IMR-90 (cell line): ENCODE measurements at regions not wholly inside any gene's neighbourhood (a gene's known extent, or its start where the extent isn't known, plus 50 kb on each side); places are given as distances from the start of the nearest gene placed in this dataset.

Experiments
- CEBPB ChIP-seq: IDR thresholded peaks from 2 replicates; pipeline ENCODE4 v1.6.1; 2012; ENCODE audit warnings: low read depth, low read length, improper control_type of control experiment
- CHD1 ChIP-seq: IDR thresholded peaks from 2 replicates; pipeline ENCODE4 v1.6.1; 2012; ENCODE audit warnings: low read depth, low read length, improper control_type of control experiment
- CTCF ChIP-seq: conservative IDR thresholded peaks from 2 replicates; pipeline ENCODE4 v1.5.1; 2012; ENCODE audit warnings: mild to moderate bottlenecking, low read depth, low read length, improper control_type of control experiment
- FOS ChIP-seq: fragments of 150-350 bp; IDR thresholded peaks from 2 replicates; pipeline ENCODE4 v1.6.1; 2016; ENCODE audit warnings: low read depth, low read length
- MAZ ChIP-seq: IDR thresholded peaks from 2 replicates; pipeline ENCODE4 v1.6.1; 2012; ENCODE audit warnings: low read depth, mild to moderate bottlenecking, low read length, improper control_type of control experiment, moderate library complexity, borderline replicate concordance
- NFE2L2 ChIP-seq: fragments of 150-350 bp; IDR thresholded peaks from 2 replicates; pipeline ENCODE4 v1.6.1; 2016; ENCODE audit warnings: low read depth, mild to moderate bottlenecking, low read length
- POLR2A ChIP-seq: IDR thresholded peaks from 2 replicates; pipeline ENCODE4 v1.6.1; 2012; ENCODE audit warnings: mild to moderate bottlenecking, low read depth, low read length
- RAD21 ChIP-seq: IDR thresholded peaks from 2 replicates; pipeline ENCODE4 v1.6.1; 2012; ENCODE audit warnings: low read length, improper control_type of control experiment
- RCOR1 ChIP-seq: IDR thresholded peaks from 2 replicates; pipeline ENCODE4 v1.6.1; 2012; ENCODE audit warnings: mild to moderate bottlenecking, low read length, improper control_type of control experiment; ENCODE audit not compliant: insufficient replicate concordance
- TF ChIP-seq, protein P1 (sequence below): fragments of 150-350 bp; IDR thresholded peaks from 2 replicates; pipeline ENCODE4 v1.6.1; 2016; ENCODE audit warnings: low read depth, mild to moderate bottlenecking, low read length, moderate library complexity, borderline replicate concordance

DNA sequence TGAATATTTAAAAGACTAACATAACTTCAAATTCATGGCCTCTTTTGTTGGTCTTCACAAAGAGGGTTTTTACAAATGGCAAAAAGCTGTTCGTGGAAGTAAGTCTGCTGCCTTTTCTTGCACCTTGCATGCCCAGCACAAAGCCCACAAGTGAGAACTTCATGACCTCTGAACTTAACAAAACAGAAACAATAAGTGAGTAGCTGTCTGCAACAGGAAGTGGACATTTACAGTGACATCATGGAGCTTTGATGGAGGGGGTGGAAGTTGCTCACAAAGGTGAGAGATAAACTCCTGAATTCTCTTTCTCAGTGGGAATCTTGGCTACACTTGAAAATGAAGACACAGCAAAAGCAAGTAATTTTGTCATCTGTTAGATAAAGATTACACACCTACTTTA lies 303.3 kb upstream of the DEPDC1 start:
- TF ChIP-seq CTCF, result no peak
- no peak for TF ChIP-seq NFE2L2
- TF ChIP-seq POLR2A, result no peak
- no peak for TF ChIP-seq CHD1
- no peak for TF ChIP-seq RAD21
- TF ChIP-seq CEBPB, result no peak
- TF ChIP-seq RCOR1, result no peak
- no peak for TF ChIP-seq FOS
- TF ChIP-seq, protein P1, sequence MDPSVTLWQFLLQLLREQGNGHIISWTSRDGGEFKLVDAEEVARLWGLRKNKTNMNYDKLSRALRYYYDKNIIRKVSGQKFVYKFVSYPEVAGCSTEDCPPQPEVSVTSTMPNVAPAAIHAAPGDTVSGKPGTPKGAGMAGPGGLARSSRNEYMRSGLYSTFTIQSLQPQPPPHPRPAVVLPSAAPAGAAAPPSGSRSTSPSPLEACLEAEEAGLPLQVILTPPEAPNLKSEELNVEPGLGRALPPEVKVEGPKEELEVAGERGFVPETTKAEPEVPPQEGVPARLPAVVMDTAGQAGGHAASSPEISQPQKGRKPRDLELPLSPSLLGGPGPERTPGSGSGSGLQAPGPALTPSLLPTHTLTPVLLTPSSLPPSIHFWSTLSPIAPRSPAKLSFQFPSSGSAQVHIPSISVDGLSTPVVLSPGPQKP, result no peak
- TF ChIP-seq MAZ, result no peak
